ENCODE measurements at regions not wholly inside any gene's neighbourhood (a gene's known extent, or its start where the extent isn't known, plus 50 kb on each side); places are given as distances from the start of the nearest gene placed in this dataset.

DNA sequence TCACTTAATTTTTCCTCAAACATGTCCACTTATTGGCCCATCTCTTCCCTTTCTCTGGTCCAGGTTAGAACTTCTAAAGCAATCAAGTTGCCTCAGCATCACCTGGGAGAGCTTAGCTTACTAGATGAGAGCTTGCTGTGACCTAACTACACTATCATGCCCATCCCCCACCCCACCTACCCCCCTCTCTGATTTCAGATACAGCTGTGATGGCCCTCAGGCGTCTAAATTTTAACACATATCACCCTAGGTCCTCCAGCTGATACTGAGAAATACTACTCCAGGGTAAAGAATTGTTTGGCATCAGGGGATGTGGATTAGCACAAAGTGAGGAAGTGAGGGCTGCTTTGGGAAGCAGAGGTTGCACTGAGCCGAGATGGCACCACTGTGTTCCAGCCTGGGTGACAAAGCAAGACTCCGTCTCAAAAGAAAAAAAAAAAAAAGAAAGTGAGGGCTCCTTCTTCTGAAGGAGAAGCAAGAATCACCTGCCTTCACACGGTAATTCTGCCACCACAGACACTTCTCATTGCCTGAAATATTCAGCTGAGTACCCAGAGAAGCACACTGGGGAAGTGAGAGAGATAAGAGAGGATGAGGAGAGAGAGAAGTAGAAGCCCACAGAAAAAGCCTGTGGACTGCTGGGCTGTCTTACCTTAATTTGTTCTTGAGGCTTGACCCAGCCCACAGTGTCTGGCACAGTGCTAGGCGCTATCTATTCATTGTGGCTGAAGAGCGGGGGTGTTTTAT lies 263.4 kb downstream of the ASXL3 start:
- Histone ChIP-seq H3K9me3 (ENCODE audit: control insufficient read depth in 4 of 4, low read length in 3 of 4) (no peaks in the 10 kb centered on the region), H3K9ac (ENCODE audit: low read depth in 1 of 2, low read length in 2 of 2) (no peak overlapping the region), H3K27me3 (ENCODE audit: control insufficient read depth in 4 of 4, insufficient read depth in 4 of 4, low read length in 3 of 4) (no peaks in the 10 kb centered on the region), H3K36me3 (ENCODE audit: control insufficient read depth in 4 of 4, insufficient read depth in 3 of 4, low read depth in 1 of 4, low read length in 3 of 4) (no peaks in the 10 kb centered on the region), H3K27ac (ENCODE audit: low read depth in 1 of 2, low read length in 2 of 2) (no peak overlapping the region), H3K4me1 (ENCODE audit: control insufficient read depth in 4 of 4, insufficient read depth in 4 of 4, low read length in 3 of 4) (peaks cover 0 to 9% (median 5%) of the 10 kb centered on the region in 4 donors), H3K4me3 (ENCODE audit: low read depth in 1 of 3, low read length in 3 of 3) (no peak overlapping the region)
- no peak for DNase-seq (ENCODE audit: low spot score)
- WGBS, result 88% methylated on average over 6 of the region's 6 CpGs
- TF ChIP-seq YY1 (IDR thresholded peaks at IDR 0.05), result no peak
- no peak for TF ChIP-seq RAD21 (IDR thresholded peaks at IDR 0.05)
- no peak for TF ChIP-seq NR2F2 (IDR thresholded peaks at IDR 0.05)
- TF ChIP-seq REST (IDR thresholded peaks at IDR 0.05), result no peak
- TF ChIP-seq RXRA (IDR thresholded peaks at IDR 0.05), result no peak
- TF ChIP-seq MAX (IDR thresholded peaks at IDR 0.05), result no peak
- TF ChIP-seq FOXA2 (IDR thresholded peaks at IDR 0.05), result no peak

GRCh38 chr18:33840212-33840593 lies 262.2 kb downstream of the ASXL3 start:
- 69% methylated on average over 2 of the region's 2 CpGs for WGBS

More at GRCh38 chr18:33840212-33840593, 262.2 kb downstream of the ASXL3 start:
- no peak for DNase-seq (ENCODE audit: low spot score)
- Histone ChIP-seq H3K4me3 (ENCODE audit: low read depth in 1 of 3, low read length in 3 of 3) (no peak overlapping the region), H3K27ac (ENCODE audit: low read depth in 1 of 2, low read length in 2 of 2) (no peak overlapping the region), H3K9me3 (ENCODE audit: control insufficient read depth in 4 of 4, low read length in 3 of 4) (no peaks in the 10 kb centered on the region), H3K4me1 (ENCODE audit: control insufficient read depth in 4 of 4, insufficient read depth in 4 of 4, low read length in 3 of 4) (peaks cover 0 to 9% (median 5%) of the 10 kb centered on the region in 4 donors), H3K9ac (ENCODE audit: low read depth in 1 of 2, low read length in 2 of 2) (no peak overlapping the region), H3K27me3 (ENCODE audit: control insufficient read depth in 4 of 4, insufficient read depth in 4 of 4, low read length in 3 of 4) (no peaks in the 10 kb centered on the region), H3K36me3 (ENCODE audit: control insufficient read depth in 4 of 4, insufficient read depth in 3 of 4, low read depth in 1 of 4, low read length in 3 of 4) (no peaks in the 10 kb centered on the region)
- TF ChIP-seq JUND (IDR thresholded peaks at IDR 0.05) (no peak), FOXA1 (IDR thresholded peaks at IDR 0.05) (no peak), MAX (IDR thresholded peaks at IDR 0.05) (no peak), HNF4G (IDR thresholded peaks at IDR 0.05) (no peak), YY1 (IDR thresholded peaks at IDR 0.05) (no peak), ZBTB33 (IDR thresholded peaks at IDR 0.05) (no peak)
- TF ChIP-seq, protein P1, sequence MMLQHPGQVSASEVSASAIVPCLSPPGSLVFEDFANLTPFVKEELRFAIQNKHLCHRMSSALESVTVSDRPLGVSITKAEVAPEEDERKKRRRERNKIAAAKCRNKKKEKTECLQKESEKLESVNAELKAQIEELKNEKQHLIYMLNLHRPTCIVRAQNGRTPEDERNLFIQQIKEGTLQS (IDR thresholded peaks at IDR 0.05), result no peak
